Ovary (tissue), 3 donors: ENCODE measurements at regions not wholly inside any gene's neighbourhood (a gene's known extent, or its start where the extent isn't known, plus 50 kb on each side); places are given as distances from the start of the nearest gene placed in this dataset.

Experiments
- EP300 ChIP-seq: sonication (generic); formaldehyde crosslinking; IDR thresholded peaks from one replicate; pipeline ENCODE4 v1.6.1; 2017; ENCODE audit warnings: antibody characterized with exemption
- TF ChIP-seq, protein P1 (sequence below), 3 donors: fragments of 450-650 bp in 2 of 3; fragments of 200-600 bp in 1 of 3; IDR thresholded peaks; one replicate each; pipeline versions ENCODE4 v1.5.1 to v1.8.0; 2016 to 2022; ENCODE audit warnings: antibody characterized with exemption in 3 of 3, mild to moderate bottlenecking in 1 of 3
- donor health status: DM: no; HTN: no; CAD: no.

DNA sequence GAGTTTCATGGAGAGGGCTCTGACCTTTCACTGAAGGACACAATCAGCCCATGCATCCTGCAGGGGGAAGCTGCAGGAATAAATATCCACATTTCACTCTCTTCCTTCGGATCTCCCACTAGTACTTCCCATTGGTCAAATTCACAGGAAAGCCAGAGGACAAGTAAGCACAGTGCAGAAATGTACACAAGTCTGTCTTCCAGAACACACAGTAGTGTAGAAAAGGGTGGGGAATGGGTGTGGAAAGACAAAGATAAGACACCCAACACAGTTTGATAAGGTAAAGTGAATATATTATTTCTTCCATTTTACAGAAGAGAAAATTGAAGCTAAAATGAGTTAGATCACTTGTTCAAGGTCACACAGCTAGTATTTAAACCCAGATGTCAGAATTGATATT lies 81.1 kb upstream of the PCDH19 start:
- TF ChIP-seq, protein P1, sequence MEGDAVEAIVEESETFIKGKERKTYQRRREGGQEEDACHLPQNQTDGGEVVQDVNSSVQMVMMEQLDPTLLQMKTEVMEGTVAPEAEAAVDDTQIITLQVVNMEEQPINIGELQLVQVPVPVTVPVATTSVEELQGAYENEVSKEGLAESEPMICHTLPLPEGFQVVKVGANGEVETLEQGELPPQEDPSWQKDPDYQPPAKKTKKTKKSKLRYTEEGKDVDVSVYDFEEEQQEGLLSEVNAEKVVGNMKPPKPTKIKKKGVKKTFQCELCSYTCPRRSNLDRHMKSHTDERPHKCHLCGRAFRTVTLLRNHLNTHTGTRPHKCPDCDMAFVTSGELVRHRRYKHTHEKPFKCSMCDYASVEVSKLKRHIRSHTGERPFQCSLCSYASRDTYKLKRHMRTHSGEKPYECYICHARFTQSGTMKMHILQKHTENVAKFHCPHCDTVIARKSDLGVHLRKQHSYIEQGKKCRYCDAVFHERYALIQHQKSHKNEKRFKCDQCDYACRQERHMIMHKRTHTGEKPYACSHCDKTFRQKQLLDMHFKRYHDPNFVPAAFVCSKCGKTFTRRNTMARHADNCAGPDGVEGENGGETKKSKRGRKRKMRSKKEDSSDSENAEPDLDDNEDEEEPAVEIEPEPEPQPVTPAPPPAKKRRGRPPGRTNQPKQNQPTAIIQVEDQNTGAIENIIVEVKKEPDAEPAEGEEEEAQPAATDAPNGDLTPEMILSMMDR (IDR thresholded peaks at IDR 0.05) = no peak
- no peak for TF ChIP-seq EP300
